Skeletal muscle tissue (tissue), 3 donors: ENCODE measurements at regions not wholly inside any gene's neighbourhood (a gene's known extent, or its start where the extent isn't known, plus 50 kb on each side); places are given as distances from the start of the nearest gene placed in this dataset.
"Not testable (repeated sequence)": the region's sequence is repeated elsewhere in the genome, so short reads cannot be mapped to it uniquely, and the experiment has no call there.

Experiments used
- H3K27ac ChIP-seq: one replicate; pipeline ENCODE4 v1.7.0; 2013; ENCODE audit warnings: mild to moderate bottlenecking, low read depth, low read length, inconsistent platforms
- H3K27me3 ChIP-seq, 3 donors: one replicate each; pipeline ENCODE4 v1.7.0; 2013; ENCODE audit warnings: low read length in 3 of 3; ENCODE audit not compliant: control insufficient read depth in 3 of 3, insufficient read depth in 3 of 3
- H3K36me3 ChIP-seq, 3 donors: one replicate each; pipeline ENCODE4 v1.7.0; 2013; ENCODE audit warnings: low read length in 3 of 3; ENCODE audit not compliant: control insufficient read depth in 3 of 3, insufficient read depth in 3 of 3
- H3K4me1 ChIP-seq, 3 donors: one replicate each; pipeline ENCODE4 v1.7.0; 2013; ENCODE audit warnings: low read length in 3 of 3, mild to moderate bottlenecking in 3 of 3; ENCODE audit not compliant: control insufficient read depth in 3 of 3, insufficient read depth in 3 of 3
- H3K4me3 ChIP-seq, 3 donors: one replicate each; pipeline ENCODE4 v1.7.0; 2013; ENCODE audit warnings: low read length in 3 of 3
- H3K9ac ChIP-seq, 3 donors: one replicate each; pipeline ENCODE4 v1.7.0; 2013; ENCODE audit warnings: low read length in 3 of 3, mild to moderate bottlenecking in 3 of 3, moderate library complexity in 2 of 3, low read depth in 1 of 3
- H3K9me3 ChIP-seq, 3 donors: one replicate each; pipeline ENCODE4 v1.7.0; 2013; ENCODE audit warnings: low read length in 3 of 3; ENCODE audit not compliant: control insufficient read depth in 3 of 3
- donor health status: Osteomylitis.

DNA sequence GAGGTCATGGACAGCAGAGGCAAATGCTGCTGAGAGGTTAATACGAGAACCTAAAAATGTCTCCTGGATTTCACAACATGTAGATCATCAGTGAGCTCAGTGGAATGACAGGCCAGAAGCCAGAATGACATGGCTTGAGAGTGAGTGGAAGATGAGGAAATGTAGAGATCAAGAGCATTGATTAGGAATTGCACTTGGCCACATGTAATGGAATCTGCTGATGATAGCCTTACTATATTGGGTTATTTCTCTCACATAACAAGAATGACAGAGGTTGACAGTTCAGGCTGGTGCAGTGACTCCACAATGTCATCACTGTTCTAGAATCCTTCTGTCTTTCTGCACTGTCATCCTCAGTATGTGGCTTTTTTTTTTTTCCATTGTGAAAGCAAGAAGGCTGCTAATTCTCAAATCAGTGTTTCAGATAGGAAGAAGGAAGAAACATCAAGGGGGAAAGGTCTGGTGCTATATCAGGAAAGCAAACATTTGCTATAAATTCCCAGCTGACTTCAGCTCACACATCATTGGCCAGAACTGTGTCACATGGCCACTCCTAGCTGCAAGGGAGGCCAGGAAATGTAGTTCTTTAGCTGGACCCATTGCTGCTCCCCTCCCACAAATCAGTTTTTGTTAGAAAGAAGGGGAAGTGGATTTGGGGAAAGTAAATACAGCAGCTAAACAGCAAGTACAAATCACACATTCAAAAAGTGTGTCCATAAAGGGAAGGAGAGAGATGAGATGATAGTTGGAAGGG lies 127.2 kb downstream of the FAM161A start:
- Histone ChIP-seq H3K4me3 (peak overlapping the region in 1 of 3 donors; percentile 27), H3K27me3 (no peaks in the 10 kb centered on the region), H3K4me1 (peaks cover 3 to 19% (median 11%) of the 10 kb centered on the region in 3 donors), H3K9ac (no peak overlapping the region), H3K27ac (peak overlapping the region; percentile 66), H3K9me3 (peaks cover 4% of the 10 kb centered on the region in 3 donors), H3K36me3 (no peaks in the 10 kb centered on the region)

DNA sequence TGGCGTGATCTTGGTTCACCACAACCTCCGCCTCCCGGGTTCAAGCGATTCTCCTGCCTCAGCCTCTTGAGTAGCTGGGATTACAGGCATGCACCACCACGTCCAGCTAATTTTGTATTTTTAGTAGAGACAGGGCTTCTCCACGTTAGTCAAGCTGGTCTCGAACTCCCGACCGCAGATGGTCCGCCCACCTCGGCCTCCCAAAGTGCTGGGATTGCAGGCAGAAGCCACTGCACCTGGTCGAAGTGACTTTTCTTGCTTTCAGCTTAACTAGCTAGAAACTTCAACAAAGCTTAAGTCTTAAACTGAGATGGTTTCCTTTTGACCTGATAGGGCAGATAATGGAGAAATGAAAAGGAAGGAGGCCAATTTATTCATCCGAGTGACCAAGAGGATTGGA lies 130.5 kb downstream of the FAM161A start:
- H3K9me3 ChIP-seq, H3K36me3 ChIP-seq, H3K27ac ChIP-seq, H3K27me3 ChIP-seq, H3K4me3 ChIP-seq: not testable (repeated sequence)
- Histone ChIP-seq H3K9ac (peak overlapping the region in 1 of 3 donors; percentile 42), H3K4me1 (peaks cover 9 to 36% (median 35%) of the 10 kb centered on the region in 3 donors)

DNA sequence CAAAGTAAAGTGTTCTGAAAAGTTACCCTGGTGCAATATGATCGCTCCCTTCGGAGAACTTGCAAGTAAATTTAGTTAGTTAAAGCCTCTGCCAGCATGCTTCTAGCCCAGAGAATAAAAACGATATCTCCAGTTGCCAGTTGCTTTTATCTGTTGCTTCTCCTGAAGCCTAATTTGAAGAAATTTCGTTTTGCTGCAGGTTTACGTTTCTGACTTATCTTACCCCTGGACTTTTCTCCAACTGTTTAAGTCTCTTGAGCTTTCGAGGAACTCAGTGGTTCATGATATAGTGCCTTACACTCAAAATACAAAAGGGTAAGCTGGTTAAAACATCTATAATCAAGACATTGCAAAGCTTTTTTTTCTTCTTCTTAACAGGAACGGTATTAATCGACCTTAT lies 131.1 kb downstream of the FAM161A start:
- H3K27ac ChIP-seq: peak overlapping the region; percentile 52

DNA sequence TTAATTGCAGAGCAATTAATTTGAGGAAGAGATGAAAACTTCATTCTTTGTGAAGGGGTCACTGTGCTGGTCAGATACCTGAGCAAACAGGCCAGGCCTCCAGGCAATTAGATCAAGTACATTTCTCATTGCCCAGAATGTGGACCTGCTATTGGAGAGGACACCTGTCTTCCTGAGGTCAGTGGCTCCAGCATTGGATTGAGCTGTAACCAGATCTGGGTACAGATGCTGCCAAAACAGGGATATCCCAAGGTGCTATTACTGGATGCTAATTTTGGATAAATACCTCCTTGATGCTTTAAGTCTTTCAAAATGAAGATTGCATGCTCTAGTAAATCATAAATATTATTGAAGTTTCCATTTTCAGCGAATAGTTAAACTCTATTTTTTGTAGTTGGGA lies 131.5 kb downstream of the FAM161A start:
- H3K36me3 ChIP-seq: no peaks in the 10 kb centered on the region
- H3K4me1 ChIP-seq: peaks cover 16 to 42% (median 39%) of the 10 kb centered on the region in 3 donors
- H3K27ac ChIP-seq: peak overlapping the region; percentile 52
- no peak overlapping the region for H3K9ac ChIP-seq
- no peaks in the 10 kb centered on the region for H3K27me3 ChIP-seq
- H3K9me3 ChIP-seq: peaks cover 4% of the 10 kb centered on the region in 3 donors
- no peak overlapping the region for H3K4me3 ChIP-seq

More for the DNA sequence above, 131.1 kb downstream of the FAM161A start:
- Histone ChIP-seq H3K27me3 (no peaks in the 10 kb centered on the region), H3K9me3 (peaks cover 4% of the 10 kb centered on the region in 3 donors), H3K4me1 (peaks cover 14 to 41% (median 38%) of the 10 kb centered on the region in 3 donors), H3K36me3 (no peaks in the 10 kb centered on the region), H3K9ac (peak overlapping the region; percentile 42 to 53 (median 45)), H3K4me3 (peak overlapping the region in 2 of 3 donors; percentile 9)

DNA sequence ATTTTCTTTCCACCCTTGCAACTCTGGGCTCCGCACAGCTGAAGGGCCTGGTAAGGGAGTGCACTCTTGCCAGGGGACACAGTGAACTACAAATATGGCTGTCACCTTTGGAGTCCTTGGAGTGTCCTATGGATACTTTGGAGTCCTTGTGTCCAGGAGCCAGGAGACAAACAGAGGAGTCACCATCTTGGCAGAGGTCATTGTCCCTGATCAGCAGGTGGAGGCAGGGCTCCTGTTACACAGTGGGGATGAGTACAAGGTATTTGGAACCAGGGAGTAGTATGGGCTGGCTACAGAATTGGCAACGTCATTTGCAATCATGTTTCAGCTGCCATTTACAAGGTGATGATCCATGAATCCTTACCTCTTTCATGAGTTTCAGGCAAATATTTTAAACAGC lies 132.5 kb downstream of the FAM161A start:
- Histone ChIP-seq H3K4me3 (no peak overlapping the region), H3K9ac (no peak overlapping the region), H3K36me3 (no peaks in the 10 kb centered on the region), H3K27me3 (no peaks in the 10 kb centered on the region), H3K4me1 (peaks cover 16 to 42% (median 39%) of the 10 kb centered on the region in 3 donors), H3K27ac (peak overlapping the region; percentile 52), H3K9me3 (no peaks in the 10 kb centered on the region)

DNA sequence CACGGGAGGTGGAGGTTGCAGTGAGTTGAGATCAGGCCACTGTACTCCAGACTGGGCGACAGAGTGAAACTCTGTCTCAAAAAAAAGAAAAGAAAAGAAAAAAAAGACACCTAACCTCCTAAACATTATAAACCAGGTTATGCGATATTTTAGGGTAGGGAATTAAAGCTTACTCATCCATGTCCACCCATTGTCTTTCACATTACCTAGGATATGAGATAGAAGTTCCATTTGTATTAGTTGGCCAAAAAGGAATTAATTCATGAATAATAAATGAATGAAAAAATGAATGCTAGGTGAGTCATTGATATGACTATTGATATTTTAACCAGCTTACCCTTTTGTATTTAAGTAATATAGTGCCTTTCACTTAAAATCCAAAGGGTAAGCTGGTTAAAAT lies 132.9 kb downstream of the FAM161A start:
- Histone ChIP-seq H3K36me3 (no peaks in the 10 kb centered on the region), H3K9me3 (no peaks in the 10 kb centered on the region), H3K4me1 (peaks cover 16 to 42% (median 34%) of the 10 kb centered on the region in 3 donors), H3K27ac (peak overlapping the region; percentile 52), H3K9ac (no peak overlapping the region), H3K27me3 (no peaks in the 10 kb centered on the region), H3K4me3 (no peak overlapping the region)

DNA sequence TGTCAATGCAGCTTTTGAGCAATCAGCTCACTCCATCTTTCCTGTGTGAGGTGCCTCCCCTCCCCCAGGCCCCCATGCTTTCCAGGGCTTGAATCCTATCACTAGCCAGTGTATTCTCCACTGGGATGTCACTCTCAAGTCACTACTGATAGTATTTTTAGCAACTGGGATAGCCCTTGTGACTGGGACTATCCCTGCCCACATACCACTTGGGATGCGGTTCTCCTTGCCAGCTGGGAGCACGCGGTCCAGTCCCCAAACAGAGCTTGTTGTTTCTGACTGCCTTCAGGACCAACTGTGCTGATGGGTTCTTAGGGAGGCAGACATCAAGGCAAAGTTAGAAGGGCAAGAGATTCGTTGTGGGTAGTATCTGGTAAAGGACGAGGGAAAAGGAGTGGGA lies 134.9 kb downstream of the FAM161A start:
- Histone ChIP-seq H3K27ac (peak overlapping the region; percentile 91), H3K4me1 (peaks cover 17 to 46% (median 35%) of the 10 kb centered on the region in 3 donors)

DNA sequence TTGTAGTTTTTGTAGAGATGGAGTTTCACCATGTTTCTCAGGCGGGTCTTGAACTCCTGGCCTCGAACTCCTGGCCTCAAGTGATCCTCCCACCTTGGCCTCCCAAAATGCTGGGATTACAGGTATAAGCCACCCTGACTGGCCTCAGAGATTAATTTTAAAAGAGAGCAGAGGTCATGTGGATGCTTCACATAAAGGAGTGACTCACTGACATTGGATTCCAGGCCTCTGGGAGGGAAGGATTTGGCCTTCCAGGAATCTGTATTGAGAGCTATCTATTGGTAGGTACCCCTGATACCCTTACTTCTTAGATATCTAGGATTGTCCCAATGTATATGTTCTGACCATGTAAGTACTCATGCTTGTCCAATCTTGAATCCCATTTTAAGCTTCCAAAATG lies 138.4 kb downstream of the FAM161A start:
- Histone ChIP-seq H3K9me3 (no peaks in the 10 kb centered on the region), H3K4me1 (peaks cover 22 to 34% (median 29%) of the 10 kb centered on the region in 3 donors), H3K27ac (no peak overlapping the region), H3K9ac (no peak overlapping the region), H3K36me3 (no peaks in the 10 kb centered on the region), H3K4me3 (no peak overlapping the region), H3K27me3 (no peaks in the 10 kb centered on the region)

More for the DNA sequence above, 134.9 kb downstream of the FAM161A start:
- Histone ChIP-seq H3K27me3 (no peaks in the 10 kb centered on the region), H3K9me3 (no peaks in the 10 kb centered on the region), H3K36me3 (no peaks in the 10 kb centered on the region), H3K4me3 (no peak overlapping the region), H3K9ac (peak overlapping the region in 2 of 3 donors; percentile 28 to 35)

DNA sequence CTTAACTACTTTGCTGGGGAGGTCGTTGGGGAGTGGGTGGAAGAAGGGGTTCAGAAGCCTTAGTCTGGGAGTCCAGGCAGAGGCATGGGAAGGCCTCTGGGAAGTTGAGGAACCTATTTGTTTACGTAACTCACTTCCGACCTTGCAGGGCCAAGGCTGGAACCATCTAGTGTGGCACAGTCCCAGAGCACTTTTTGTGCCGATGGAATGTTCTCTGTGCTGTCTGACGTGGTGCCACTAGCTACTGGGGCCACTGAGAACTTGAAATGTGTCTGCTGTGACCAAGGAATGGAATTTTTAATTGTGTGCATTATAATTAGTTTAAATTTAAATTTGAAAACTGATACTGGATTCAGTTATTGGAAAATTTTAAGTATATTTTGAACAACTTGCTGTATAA lies 139.7 kb downstream of the FAM161A start:
- Histone ChIP-seq H3K27me3 (no peaks in the 10 kb centered on the region), H3K4me3 (no peak overlapping the region), H3K36me3 (no peaks in the 10 kb centered on the region), H3K27ac (peak overlapping the region; percentile 61), H3K9me3 (no peaks in the 10 kb centered on the region), H3K4me1 (peaks cover 23 to 27% (median 26%) of the 10 kb centered on the region in 3 donors), H3K9ac (peak overlapping the region in 1 of 3 donors; percentile 51)

DNA sequence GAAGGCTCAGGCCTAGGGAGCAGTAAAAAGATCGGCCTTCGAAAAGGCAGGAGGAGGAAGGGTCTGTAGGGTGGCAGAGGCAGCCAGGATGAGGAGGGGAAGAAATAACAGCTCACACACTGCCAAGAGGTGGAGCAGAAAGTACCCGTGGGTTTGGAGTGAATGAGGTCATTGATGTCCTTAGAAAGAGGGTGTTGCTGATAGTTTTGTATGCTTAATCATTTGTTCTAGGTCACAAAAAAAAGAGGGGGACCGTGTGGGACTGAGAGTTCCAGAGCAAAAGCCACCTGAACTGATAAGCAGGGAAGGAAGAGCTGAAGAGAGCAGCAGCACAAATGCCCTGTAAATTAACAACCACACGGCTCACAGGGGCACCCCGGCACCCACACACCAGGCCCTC lies 140.4 kb downstream of the FAM161A start:
- Histone ChIP-seq H3K9ac (peak overlapping the region in 1 of 3 donors; percentile 57), H3K4me3 (no peak overlapping the region), H3K27me3 (no peaks in the 10 kb centered on the region), H3K4me1 (peaks cover 23 to 26% (median 23%) of the 10 kb centered on the region in 3 donors), H3K36me3 (no peaks in the 10 kb centered on the region), H3K27ac (peak overlapping the region; percentile 61), H3K9me3 (no peaks in the 10 kb centered on the region)
